Sigmoid colon (tissue), 6 donors: ENCODE measurements at regions not wholly inside any gene's neighbourhood (a gene's known extent, or its start where the extent isn't known, plus 50 kb on each side); places are given as distances from the start of the nearest gene placed in this dataset.

Experiments
- DNase-seq: peaks from one replicate; pipeline ENCODE4 v3.0.0-alpha.2; 2019
- H3K27ac ChIP-seq, 4 donors: fragments of 200-600 bp; sonication (generic); one replicate each; pipeline ENCODE4 v1.5.1; 2016 to 2019; ENCODE audit warnings: mild to moderate bottlenecking in 1 of 4
- H3K27me3 ChIP-seq, 3 donors: fragments of 200-600 bp; sonication (generic); one replicate each; pipeline ENCODE4 v1.5.1; 2019; ENCODE audit warnings: mild to moderate bottlenecking in 1 of 3
- H3K36me3 ChIP-seq, 4 donors: fragments of 200-600 bp; sonication (generic); one replicate each; pipeline ENCODE4 v1.5.1; 2016 to 2019
- H3K4me1 ChIP-seq, 4 donors: fragments of 200-600 bp; sonication (generic); one replicate each; pipeline ENCODE4 v1.5.1; 2017 to 2019
- H3K4me3 ChIP-seq, 4 donors: fragments of 200-600 bp; sonication (generic); one replicate each; pipeline ENCODE4 v1.5.1; 2017 to 2019; ENCODE audit warnings: mild to moderate bottlenecking in 2 of 4, moderate library complexity in 1 of 4
- H3K9me3 ChIP-seq, 4 donors: fragments of 200-600 bp in 3 of 4; sonication (generic) in 3 of 4; one replicate each; pipeline versions ENCODE4 v1.5.1 to v1.6.1; 2013 to 2019
- EP300 ChIP-seq, 4 donors: sonication (generic); formaldehyde crosslinking; IDR thresholded peaks; one replicate each; pipeline ENCODE4 v1.6.1; 2017; ENCODE audit warnings: antibody characterized with exemption in 4 of 4
- POLR2A ChIP-seq, 2 donors: fragments of 450-650 bp; IDR thresholded peaks; one replicate each; pipeline ENCODE4 v1.6.1; 2016; ENCODE audit warnings: antibody characterized with exemption in 2 of 2, mild to moderate bottlenecking in 2 of 2, moderate library complexity in 2 of 2
- POLR2AphosphoS5 ChIP-seq, 4 donors: sonication (generic); formaldehyde crosslinking; IDR thresholded peaks; one replicate each; pipeline ENCODE4 v1.6.1; 2017; ENCODE audit warnings: antibody characterized with exemption in 4 of 4
- WGBS, 2 donors: extraction: QIAGEN DNeasy Blood & Tissue Kit; methylation state at CpG; one replicate each; pipeline ENCODE4 v1.1.7; 2013; 5-methylcytosine and 5-hydroxymethylcytosine counted together
- intact Hi-C: fragments of 100-400 bp; cut with DNase I; formaldehyde crosslinking; loops from one replicate; pipeline ENCODE4 v1.15.1; 2023
- TF ChIP-seq, protein P1 (sequence below), 4 experiments: fragments of 450-650 bp in 3 of 4; fragments of 200-600 bp in 1 of 4; IDR thresholded peaks; one replicate each; pipeline ENCODE4 v1.5.1; 2016 to 2019; ENCODE audit warnings: antibody characterized with exemption in 4 of 4, mild to moderate bottlenecking in 3 of 4, moderate library complexity in 2 of 4
- donor health status: healthy with polysubstance abuse.
- donor health status: healthy.

- peaks cover 0 to 10% (median 7%) of the 10 kb centered on the region in 4 donors for H3K4me1 ChIP-seq
- TF ChIP-seq POLR2AphosphoS5 (IDR thresholded peaks at IDR 0.05) (no peak), EP300 (IDR thresholded peaks at IDR 0.05) (no peak), POLR2A (IDR thresholded peaks at IDR 0.05) (no peak)
- TF ChIP-seq, protein P1, sequence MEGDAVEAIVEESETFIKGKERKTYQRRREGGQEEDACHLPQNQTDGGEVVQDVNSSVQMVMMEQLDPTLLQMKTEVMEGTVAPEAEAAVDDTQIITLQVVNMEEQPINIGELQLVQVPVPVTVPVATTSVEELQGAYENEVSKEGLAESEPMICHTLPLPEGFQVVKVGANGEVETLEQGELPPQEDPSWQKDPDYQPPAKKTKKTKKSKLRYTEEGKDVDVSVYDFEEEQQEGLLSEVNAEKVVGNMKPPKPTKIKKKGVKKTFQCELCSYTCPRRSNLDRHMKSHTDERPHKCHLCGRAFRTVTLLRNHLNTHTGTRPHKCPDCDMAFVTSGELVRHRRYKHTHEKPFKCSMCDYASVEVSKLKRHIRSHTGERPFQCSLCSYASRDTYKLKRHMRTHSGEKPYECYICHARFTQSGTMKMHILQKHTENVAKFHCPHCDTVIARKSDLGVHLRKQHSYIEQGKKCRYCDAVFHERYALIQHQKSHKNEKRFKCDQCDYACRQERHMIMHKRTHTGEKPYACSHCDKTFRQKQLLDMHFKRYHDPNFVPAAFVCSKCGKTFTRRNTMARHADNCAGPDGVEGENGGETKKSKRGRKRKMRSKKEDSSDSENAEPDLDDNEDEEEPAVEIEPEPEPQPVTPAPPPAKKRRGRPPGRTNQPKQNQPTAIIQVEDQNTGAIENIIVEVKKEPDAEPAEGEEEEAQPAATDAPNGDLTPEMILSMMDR (IDR thresholded peaks at IDR 0.05), result no peak
These were observed 191.1 kb upstream of the CITED2 start for GRCh38 chr6:139565591-139565990.

DNA sequence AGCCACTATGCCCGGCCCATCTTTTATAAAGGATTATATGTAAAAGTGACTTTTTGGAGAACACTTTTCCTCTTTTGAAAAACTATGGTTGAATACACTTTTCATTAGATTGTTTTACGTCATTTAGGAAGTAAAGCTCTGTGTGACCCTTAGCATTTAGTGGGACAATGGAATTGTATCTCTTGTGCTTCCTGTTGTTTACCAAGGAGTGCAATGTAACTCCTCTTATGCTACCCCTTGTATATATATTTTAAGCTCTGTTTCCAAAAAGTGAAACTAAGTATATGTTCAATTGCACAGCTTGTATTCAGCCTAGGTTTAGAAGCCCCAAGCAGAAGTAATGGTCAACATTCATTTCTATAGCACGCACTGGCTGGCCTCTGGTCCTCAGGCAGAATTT lies 183.1 kb upstream of the CITED2 start:
- intact Hi-C loops, result no loop called here
- H3K27ac ChIP-seq, result no peak overlapping the region
- H3K27me3 ChIP-seq, result no peaks in the 10 kb centered on the region

More at GRCh38 chr6:139565591-139565990, 191.1 kb upstream of the CITED2 start:
- Histone ChIP-seq H3K27ac (no peak overlapping the region), H3K4me3 (no peak overlapping the region), H3K27me3 (no peaks in the 10 kb centered on the region), H3K36me3 (no peaks in the 10 kb centered on the region), H3K9me3 (no peaks in the 10 kb centered on the region)
- DNase-seq, result no peak
- 0 to 36% methylated on average over 1 of the region's 1 CpG for WGBS, 2 donors
- intact Hi-C loops, result no loop called here

DNA sequence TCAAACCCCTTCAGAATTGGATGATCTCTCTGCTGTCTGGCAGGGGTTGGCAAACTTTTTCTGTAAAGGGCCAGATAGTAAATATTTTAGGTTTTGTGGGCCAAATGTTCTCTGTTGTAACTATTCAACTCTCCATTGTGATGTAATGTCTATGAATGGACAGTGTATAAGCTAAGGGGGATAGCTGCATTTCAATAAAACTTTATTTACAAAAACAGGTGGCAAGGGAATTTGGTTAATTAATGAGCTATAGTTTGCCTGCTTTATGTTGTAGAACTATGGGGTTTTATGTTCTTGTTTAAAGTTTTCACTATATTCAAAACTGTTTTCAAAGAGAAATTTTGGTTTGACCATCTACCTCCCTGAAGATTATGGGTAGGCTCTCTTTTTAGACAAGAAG lies 182.1 kb upstream of the CITED2 start:
- TF ChIP-seq POLR2AphosphoS5 (IDR thresholded peaks at IDR 0.05), result no peak
- no peak for TF ChIP-seq EP300 (IDR thresholded peaks at IDR 0.05)
- TF ChIP-seq, protein P1 (IDR thresholded peaks at IDR 0.05), result no peak
- no peak for TF ChIP-seq POLR2A (IDR thresholded peaks at IDR 0.05)
- no peaks in the 10 kb centered on the region for H3K4me1 ChIP-seq
- no peaks in the 10 kb centered on the region for H3K27me3 ChIP-seq
- no peak for DNase-seq
- no peaks in the 10 kb centered on the region for H3K9me3 ChIP-seq
- H3K4me3 ChIP-seq, result no peak overlapping the region
- intact Hi-C loops, result no loop called here
- no peaks in the 10 kb centered on the region for H3K36me3 ChIP-seq
- H3K27ac ChIP-seq, result no peak overlapping the region

More for the DNA sequence above, 183.1 kb upstream of the CITED2 start:
- Histone ChIP-seq H3K4me1 (no peaks in the 10 kb centered on the region), H3K36me3 (no peaks in the 10 kb centered on the region), H3K9me3 (no peaks in the 10 kb centered on the region), H3K4me3 (no peak overlapping the region)
- TF ChIP-seq EP300 (IDR thresholded peaks at IDR 0.05) (no peak), POLR2AphosphoS5 (IDR thresholded peaks at IDR 0.05) (no peak), POLR2A (IDR thresholded peaks at IDR 0.05) (no peak)
- TF ChIP-seq, protein P1 (IDR thresholded peaks at IDR 0.05), result no peak
- WGBS, 2 donors, result 93 to 98% methylated on average over 3 of the region's 3 CpGs
- DNase-seq, result no peak

DNA sequence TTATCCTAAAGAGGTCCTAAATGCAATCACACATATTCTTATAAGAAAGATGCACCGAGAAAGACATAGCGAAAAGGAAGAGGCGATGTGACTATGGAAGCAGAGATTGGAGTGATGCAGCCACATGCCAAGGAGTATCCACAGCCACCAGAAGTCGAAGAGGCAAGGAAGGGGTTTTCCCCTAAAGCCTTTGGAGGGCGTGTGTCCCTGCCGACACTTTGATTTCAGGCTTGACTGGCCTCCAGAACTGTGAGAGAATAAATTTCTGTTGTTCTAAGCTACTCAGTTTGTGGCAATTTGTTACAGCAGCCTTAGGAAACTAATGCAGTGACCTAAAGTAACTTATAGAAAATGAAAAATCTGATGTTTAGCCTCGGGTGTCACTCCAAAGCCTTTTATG lies 179.5 kb upstream of the CITED2 start:
- no peaks in the 10 kb centered on the region for H3K27me3 ChIP-seq
- H3K9me3 ChIP-seq, result no peaks in the 10 kb centered on the region
- TF ChIP-seq, protein P1 (IDR thresholded peaks at IDR 0.05), result no peak
- no peak for TF ChIP-seq POLR2AphosphoS5 (IDR thresholded peaks at IDR 0.05)
- no peak for TF ChIP-seq POLR2A (IDR thresholded peaks at IDR 0.05)
- no peak for TF ChIP-seq EP300 (IDR thresholded peaks at IDR 0.05)
- 57 to 82% methylated on average over 7 of the region's 7 CpGs for WGBS, 2 donors
- no peak overlapping the region for H3K27ac ChIP-seq
- no peaks in the 10 kb centered on the region for H3K36me3 ChIP-seq
- intact Hi-C loops, result no loop called here
- no peak overlapping the region for H3K4me3 ChIP-seq
- no peaks in the 10 kb centered on the region for H3K4me1 ChIP-seq
- no peak for DNase-seq

- no peaks in the 10 kb centered on the region for H3K36me3 ChIP-seq
- H3K9me3 ChIP-seq, result no peaks in the 10 kb centered on the region
- peaks cover 0 to 10% (median 5%) of the 10 kb centered on the region in 4 donors for H3K4me1 ChIP-seq
- WGBS, 2 donors, result 91 to 94% methylated on average over 2 of the region's 2 CpGs
- no peak overlapping the region for H3K4me3 ChIP-seq
- TF ChIP-seq POLR2AphosphoS5 (IDR thresholded peaks at IDR 0.05), result no peak
- no peaks in the 10 kb centered on the region for H3K27me3 ChIP-seq
- H3K27ac ChIP-seq, result no peak overlapping the region
- intact Hi-C loops, result no loop called here
- DNase-seq, result no peak
These were observed 176.9 kb upstream of the CITED2 start for GRCh38 chr6:139551376-139551775.
